Caco-2 (cell line): ENCODE measurements at regions not wholly inside any gene's neighbourhood (a gene's known extent, or its start where the extent isn't known, plus 50 kb on each side); places are given as distances from the start of the nearest gene placed in this dataset.

ENCODE experiments used
- BruUV-seq: library from RNA; stranded (reverse); fragments of 400-500 nt; replicated peaks from 2 replicates; lab custom pipeline; 2021; lab: Mats Ljungman, UMichigan
- CTCF ChIA-PET: fragments of 300-600 bp; sonication (Branson Sonifier 250); formaldehyde crosslinking; loops from one replicate; lab custom pipeline; 2022; ENCODE audit warnings: antibody characterized with exemption; lab: Charles Lee
- POLR2A ChIA-PET: fragments of 300-600 bp; sonication (Branson Sonifier 250); formaldehyde crosslinking; loops from one replicate; lab custom pipeline; 2022; ENCODE audit warnings: antibody characterized with exemption; lab: Charles Lee
- DNase-seq, 2 experiments: peaks; one replicate each; pipeline versions ENCODE4 v3.0.0 to v3.0.0-alpha.2; 2020 to 2022
- H3K27me3 ChIP-seq: replicated peaks from 2 replicates; pipeline ENCODE4 v1.6.0; 2011; ENCODE audit warnings: low read length; ENCODE audit not compliant: control insufficient read depth, insufficient read depth
- H3K36me3 ChIP-seq: 2 replicates; pipeline ENCODE4 v1.5.1; 2011; ENCODE audit warnings: low read length; ENCODE audit not compliant: control insufficient read depth, insufficient read depth
- H3K4me1 ChIP-seq: fragments of 250-450 bp; sonication (Bioruptor Pico); 2 replicates; pipeline ENCODE4 v1.5.1; 2020; ENCODE audit warnings: mild to moderate bottlenecking
- H3K4me3 ChIP-seq: 2 replicates; pipeline ENCODE4 v1.5.1; 2011; ENCODE audit warnings: low read depth, mild to moderate bottlenecking, control low read depth, low read length
- H3K9me3 ChIP-seq: fragments of 250-450 bp; sonication (Bioruptor Pico); 2 replicates; pipeline ENCODE4 v1.5.1; 2020; ENCODE audit warnings: mild to moderate bottlenecking, moderate library complexity
- H3K27ac Mint-ChIP-seq: one replicate; pipeline ENCODE4 v1.8.0; 2022; ENCODE audit warnings: mixed read lengths; ENCODE audit not compliant: unreplicated experiment
- H3K27me3 Mint-ChIP-seq: one replicate; pipeline ENCODE4 v1.8.0; 2022; ENCODE audit warnings: mixed read lengths; ENCODE audit not compliant: insufficient read depth, unreplicated experiment
- H3K36me3 Mint-ChIP-seq: one replicate; pipeline ENCODE4 v1.8.0; 2022; ENCODE audit warnings: mild to moderate bottlenecking, mixed read lengths; ENCODE audit not compliant: insufficient read depth, unreplicated experiment
- H3K4me1 Mint-ChIP-seq: one replicate; pipeline ENCODE4 v1.8.0; 2022; ENCODE audit warnings: low read depth, mixed read lengths; ENCODE audit not compliant: unreplicated experiment
- H3K4me3 Mint-ChIP-seq: one replicate; pipeline ENCODE4 v1.8.0; 2022; ENCODE audit warnings: mild to moderate bottlenecking, moderate library complexity, mixed read lengths; ENCODE audit not compliant: unreplicated experiment
- H3K9me3 Mint-ChIP-seq: one replicate; pipeline ENCODE4 v1.8.0; 2022; ENCODE audit warnings: mixed read lengths; ENCODE audit not compliant: unreplicated experiment
- intact Hi-C: fragments of 100-400 bp; cut with micrococcal nuclease; formaldehyde crosslinking; loops from one replicate; pipeline ENCODE4 v1.10.0; 2022; ENCODE audit not compliant: unreplicated experiment
- TF ChIP-seq, protein P1 (sequence below), 2 experiments: fragments of 200-600 bp in 1 of 2; IDR thresholded peaks; 1 replicate in 1 of 2; 2 replicates in 1 of 2; pipeline versions ENCODE4 v1.5.1 to v1.8.0; 2011 to 2022; ENCODE audit warnings: antibody characterized with exemption in 1 of 2, control low read depth in 1 of 2, inconsistent platforms in 1 of 2, low read depth in 1 of 2, low read length in 1 of 2, mild to moderate bottlenecking in 1 of 2, moderate library complexity in 1 of 2; ENCODE audit not compliant: insufficient read depth in 1 of 2, severe bottlenecking in 1 of 2, unreplicated experiment in 1 of 2

DNA sequence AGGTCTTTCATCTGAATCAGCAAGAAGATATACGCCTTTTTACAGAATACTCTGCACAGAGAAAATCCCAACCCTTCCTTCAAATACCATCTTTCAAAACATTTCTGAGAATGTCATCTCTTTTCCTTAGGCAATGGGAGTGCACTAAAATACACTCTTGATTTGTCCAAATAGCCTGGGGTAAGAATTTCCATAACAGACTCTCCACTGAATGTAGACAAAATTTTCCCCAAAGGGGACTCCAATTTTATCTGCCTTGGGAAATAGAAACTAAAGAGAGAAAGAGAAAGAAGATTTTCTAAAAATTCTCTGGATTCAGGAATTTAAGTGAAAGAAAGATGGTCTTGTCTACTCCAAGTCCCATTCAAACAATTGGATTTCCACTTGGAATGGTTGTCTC is 394.5 kb upstream of the CHAC2 start:
- Histone ChIP-seq H3K27me3 (no peaks in the 10 kb centered on the region), H3K9me3 (0 out of 2 replicates have a peak, but pooled peaks cover 4% of the 10 kb centered on the region), H3K4me1 (no peaks in the 10 kb centered on the region), H3K36me3 (no peaks in the 10 kb centered on the region), H3K4me3 (no peak overlapping the region)
- DNase-seq: no peak
- BruUV-seq: no TSS peak
- POLR2A ChIA-PET: no interaction called here
- H3K27me3 Mint-ChIP-seq: no peaks in the 10 kb centered on the region
- peaks cover 19% of the 10 kb centered on the region for H3K9me3 Mint-ChIP-seq
- H3K36me3 Mint-ChIP-seq: no peaks in the 10 kb centered on the region
- no peak overlapping the region for H3K27ac Mint-ChIP-seq
- H3K4me3 Mint-ChIP-seq: no peak overlapping the region
- TF ChIP-seq, protein P1, sequence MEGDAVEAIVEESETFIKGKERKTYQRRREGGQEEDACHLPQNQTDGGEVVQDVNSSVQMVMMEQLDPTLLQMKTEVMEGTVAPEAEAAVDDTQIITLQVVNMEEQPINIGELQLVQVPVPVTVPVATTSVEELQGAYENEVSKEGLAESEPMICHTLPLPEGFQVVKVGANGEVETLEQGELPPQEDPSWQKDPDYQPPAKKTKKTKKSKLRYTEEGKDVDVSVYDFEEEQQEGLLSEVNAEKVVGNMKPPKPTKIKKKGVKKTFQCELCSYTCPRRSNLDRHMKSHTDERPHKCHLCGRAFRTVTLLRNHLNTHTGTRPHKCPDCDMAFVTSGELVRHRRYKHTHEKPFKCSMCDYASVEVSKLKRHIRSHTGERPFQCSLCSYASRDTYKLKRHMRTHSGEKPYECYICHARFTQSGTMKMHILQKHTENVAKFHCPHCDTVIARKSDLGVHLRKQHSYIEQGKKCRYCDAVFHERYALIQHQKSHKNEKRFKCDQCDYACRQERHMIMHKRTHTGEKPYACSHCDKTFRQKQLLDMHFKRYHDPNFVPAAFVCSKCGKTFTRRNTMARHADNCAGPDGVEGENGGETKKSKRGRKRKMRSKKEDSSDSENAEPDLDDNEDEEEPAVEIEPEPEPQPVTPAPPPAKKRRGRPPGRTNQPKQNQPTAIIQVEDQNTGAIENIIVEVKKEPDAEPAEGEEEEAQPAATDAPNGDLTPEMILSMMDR (IDR thresholded peaks at IDR 0.05; ENCODE audit: insufficient read depth in 1 of 2, low read depth in 1 of 2, low read length in 1 of 2, severe bottlenecking in 1 of 2, unreplicated experiment in 1 of 2): no peak
- intact Hi-C loops: no loop called here
- H3K4me1 Mint-ChIP-seq: no peaks in the 10 kb centered on the region
- CTCF ChIA-PET: no interaction called here

DNA sequence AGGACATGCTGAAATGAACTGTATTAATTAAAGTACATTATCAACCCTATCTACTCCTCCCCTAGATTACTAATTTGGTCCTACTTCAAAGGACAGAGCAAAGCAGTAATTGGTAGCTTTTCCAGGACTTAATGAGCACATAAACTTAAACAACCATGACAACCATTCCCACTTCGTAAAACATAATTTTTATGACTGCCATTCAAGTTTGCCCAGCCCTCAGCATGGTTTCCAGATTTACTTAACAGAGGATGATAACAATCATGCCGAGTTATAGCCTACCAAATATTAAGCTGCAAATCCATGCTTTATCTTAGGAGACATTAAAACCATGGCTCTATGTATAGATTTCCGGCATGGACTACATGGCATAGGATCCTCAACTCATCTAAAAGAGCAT is 401.1 kb upstream of the CHAC2 start:
- H3K4me3 ChIP-seq: no peak overlapping the region
- no peak for DNase-seq
- ChIA-PET POLR2A (no interaction called here), CTCF (no interaction called here)
- no peaks in the 10 kb centered on the region for H3K36me3 ChIP-seq
- intact Hi-C loops: no loop called here
- no peaks in the 10 kb centered on the region for H3K27me3 ChIP-seq
- H3K27ac Mint-ChIP-seq: no peak overlapping the region
- peaks cover 5% of the 10 kb centered on the region; the same call in 1 of the 2 replicates for H3K9me3 ChIP-seq
- TF ChIP-seq, protein P1 (IDR thresholded peaks at IDR 0.05; ENCODE audit: insufficient read depth in 1 of 2, low read depth in 1 of 2, low read length in 1 of 2, severe bottlenecking in 1 of 2, unreplicated experiment in 1 of 2): no peak
- BruUV-seq: no TSS peak
- H3K4me3 Mint-ChIP-seq: no peak overlapping the region
- H3K4me1 Mint-ChIP-seq: no peaks in the 10 kb centered on the region
- peaks cover 11% of the 10 kb centered on the region for H3K9me3 Mint-ChIP-seq
- no peaks in the 10 kb centered on the region for H3K27me3 Mint-ChIP-seq
- H3K4me1 ChIP-seq: no peaks in the 10 kb centered on the region
- no peaks in the 10 kb centered on the region for H3K36me3 Mint-ChIP-seq

DNA sequence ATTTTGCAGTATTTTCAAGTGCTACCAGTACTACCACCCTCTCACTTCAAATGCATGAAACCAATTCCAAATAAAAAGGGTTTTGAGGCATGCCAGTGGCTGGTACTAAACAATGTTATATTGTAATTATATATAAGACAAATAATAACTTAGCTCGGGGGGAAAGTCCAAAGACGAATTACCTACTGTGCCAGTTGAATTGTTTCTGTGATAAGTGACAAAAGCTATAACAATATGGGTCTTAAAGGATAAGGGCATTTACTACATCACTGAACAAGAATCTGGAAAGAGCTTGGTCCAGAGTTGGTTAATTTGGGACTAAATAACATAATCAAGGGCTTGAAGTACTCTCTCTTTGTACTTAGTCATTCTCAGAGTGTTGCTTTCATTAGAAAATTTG is 404.7 kb upstream of the CHAC2 start:
- Mint-ChIP-seq H3K4me3 (no peak overlapping the region), H3K36me3 (no peaks in the 10 kb centered on the region), H3K4me1 (no peaks in the 10 kb centered on the region), H3K27ac (no peak overlapping the region), H3K27me3 (no peaks in the 10 kb centered on the region), H3K9me3 (peaks cover 11% of the 10 kb centered on the region)
- TF ChIP-seq, protein P1 (IDR thresholded peaks at IDR 0.05; ENCODE audit: insufficient read depth in 1 of 2, low read depth in 1 of 2, low read length in 1 of 2, severe bottlenecking in 1 of 2, unreplicated experiment in 1 of 2): no peak
- Histone ChIP-seq H3K36me3 (no peaks in the 10 kb centered on the region), H3K27me3 (no peaks in the 10 kb centered on the region), H3K9me3 (peaks cover 11% of the 10 kb centered on the region; the same call in 1 of the 2 replicates), H3K4me1 (no peaks in the 10 kb centered on the region), H3K4me3 (no peak overlapping the region)
- ChIA-PET POLR2A (no interaction called here), CTCF (no interaction called here)
- no peak for DNase-seq
- BruUV-seq: no TSS peak
- intact Hi-C loops: no loop called here
